Psoas muscle (tissue), 7 donors: ENCODE measurements at regions not wholly inside any gene's neighbourhood (a gene's known extent, or its start where the extent isn't known, plus 50 kb on each side); places are given as distances from the start of the nearest gene placed in this dataset.

Source experiments
- ATAC-seq, 4 donors: fragments of 200-7000 bp; cut with Tn5 transposase; one replicate each; pipeline ENCODE4 v1.9.1; 2020; ENCODE audit warnings: moderate library complexity in 3 of 4, mild to moderate bottlenecking in 2 of 4
- DNase-seq, 2 donors: peaks; one replicate each; pipeline ENCODE4 v3.0.0-alpha.2; 2020
- H3K27ac ChIP-seq: fragments of 200-600 bp; one replicate; pipeline ENCODE4 v1.8.0; 2022
- H3K27me3 ChIP-seq, 3 donors: fragments of 200-600 bp in 1 of 3; one replicate each; pipeline versions ENCODE4 v1.6.1 to v1.8.0; 2013 to 2022; ENCODE audit warnings: low read length in 2 of 3, mild to moderate bottlenecking in 2 of 3, moderate library complexity in 1 of 3; ENCODE audit not compliant: insufficient read depth in 3 of 3
- H3K36me3 ChIP-seq, 2 donors: fragments of 200-600 bp in 1 of 2; one replicate each; pipeline versions ENCODE4 v1.6.1 to v1.8.0; 2013 to 2022; ENCODE audit warnings: low read depth in 1 of 2, mild to moderate bottlenecking in 1 of 2, moderate library complexity in 1 of 2; ENCODE audit not compliant: insufficient read depth in 1 of 2
- H3K4me1 ChIP-seq: fragments of 200-600 bp; one replicate; pipeline ENCODE4 v1.8.0; 2022
- H3K4me3 ChIP-seq: fragments of 200-600 bp; one replicate; pipeline ENCODE4 v1.8.0; 2022; ENCODE audit warnings: mild to moderate bottlenecking
- H3K9me3 ChIP-seq: fragments of 200-600 bp; one replicate; pipeline ENCODE4 v1.8.0; 2022
- CTCF ChIP-seq: fragments of 200-600 bp; IDR thresholded peaks from one replicate; pipeline ENCODE4 v1.8.0; 2022; ENCODE audit warnings: antibody characterized with exemption
- WGBS, 3 donors: extraction: QIAGEN DNeasy Blood & Tissue Kit; methylation state at CpG; one replicate each; pipeline versions ENCODE4 v1.1.6 to v1.1.7; 2013; 5-methylcytosine and 5-hydroxymethylcytosine counted together
- intact Hi-C, 2 donors: fragments of 100-400 bp; cut with DNase I; formaldehyde crosslinking; loops; one replicate each; pipeline versions ENCODE4 v1.11.0 to v1.14.2; 2022
- donor health status: healthy with polysubstance abuse.
- donor health status: DM: no; HTN: no; CAD: no; lungs with moderate emphysema.
- donor health status: Bipolar disorder and iron deficiency.
- donor health status: healthy.
- donor health status: DM: yes; HTN: yes; CAD: no.
- donor health status: DM: no; HTN: no; CAD: no.
- donor health status: DM: yes; HTN: yes; CAD: no.

- TF ChIP-seq CTCF = no peak
- Histone ChIP-seq H3K27me3 (no peaks in the 10 kb centered on the region), H3K36me3 (no peaks in the 10 kb centered on the region), H3K9me3 (no peaks in the 10 kb centered on the region), H3K27ac (no peak overlapping the region), H3K4me3 (no peak overlapping the region), H3K4me1 (no peaks in the 10 kb centered on the region)
- 28 to 42% (median 35%) methylated on average over 4 of the region's 4 CpGs for WGBS, 3 donors
- no peak for DNase-seq
- no peak for ATAC-seq
- intact Hi-C loops = no loop called here
Observed at GRCh38 chr10:83954193-83954799, 185.0 kb upstream of the GHITM start.

- no peak overlapping the region for H3K4me3 ChIP-seq
- no peak overlapping the region for H3K27ac ChIP-seq
- no peaks in the 10 kb centered on the region for H3K36me3 ChIP-seq
- H3K27me3 ChIP-seq = no peaks in the 10 kb centered on the region
- 46 to 56% (median 54%) methylated on average over 2 of the region's 2 CpGs for WGBS, 3 donors
- no peak for TF ChIP-seq CTCF
- DNase-seq (no peak), ATAC-seq (no peak)
- no peaks in the 10 kb centered on the region for H3K4me1 ChIP-seq
- no peaks in the 10 kb centered on the region for H3K9me3 ChIP-seq
- intact Hi-C loops = no loop called here
Observed at GRCh38 chr10:83955406-83955805, 183.9 kb upstream of the GHITM start.

GRCh38 chr10:83957168-83957947 lies 182.0 kb upstream of the GHITM start:
- no peaks in the 10 kb centered on the region for H3K27me3 ChIP-seq
- no peak overlapping the region for H3K4me3 ChIP-seq
- intact Hi-C loops = no loop called here
- H3K36me3 ChIP-seq = no peaks in the 10 kb centered on the region
- no peaks in the 10 kb centered on the region for H3K4me1 ChIP-seq
- H3K9me3 ChIP-seq = no peaks in the 10 kb centered on the region
- H3K27ac ChIP-seq = no peak overlapping the region
- WGBS, 3 donors = 74 to 88% (median 83%) methylated on average over 4 of the region's 4 CpGs
- ATAC-seq = no peak
- TF ChIP-seq CTCF = no peak
- DNase-seq = no peak

GRCh38 chr10:83959328-83959727 lies 180.0 kb upstream of the GHITM start:
- Histone ChIP-seq H3K4me3 (no peak overlapping the region), H3K36me3 (no peaks in the 10 kb centered on the region), H3K4me1 (no peaks in the 10 kb centered on the region), H3K27me3 (no peaks in the 10 kb centered on the region), H3K27ac (no peak overlapping the region), H3K9me3 (no peaks in the 10 kb centered on the region)
- no peak for TF ChIP-seq CTCF
- no peak for ATAC-seq
- intact Hi-C loops = no loop called here
- DNase-seq = no peak
- WGBS, 3 donors = 80 to 90% (median 80%) methylated on average over 3 of the region's 3 CpGs
